Ovary (tissue), 3 donors: ENCODE measurements at regions not wholly inside any gene's neighbourhood (a gene's known extent, or its start where the extent isn't known, plus 50 kb on each side); places are given as distances from the start of the nearest gene placed in this dataset.

Experiments used
- CTCF ChIP-seq, 3 donors: fragments of 450-650 bp in 2 of 3; fragments of 200-600 bp in 1 of 3; IDR thresholded peaks; one replicate each; pipeline versions ENCODE4 v1.5.1 to v1.8.0; 2016 to 2022; ENCODE audit warnings: antibody characterized with exemption in 3 of 3, mild to moderate bottlenecking in 1 of 3
- EP300 ChIP-seq: sonication (generic); formaldehyde crosslinking; IDR thresholded peaks from one replicate; pipeline ENCODE4 v1.6.1; 2017; ENCODE audit warnings: antibody characterized with exemption
- donor health status: DM: no; HTN: no; CAD: no.

GRCh38 chr5:108515517-108516105, 133.7 kb upstream of the FBXL17 start:
- TF ChIP-seq CTCF (IDR thresholded peaks at IDR 0.05) = no peak
- no peak for TF ChIP-seq EP300
